ENCODE measurements at regions not wholly inside any gene's neighbourhood (a gene's known extent, or its start where the extent isn't known, plus 50 kb on each side); places are given as distances from the start of the nearest gene placed in this dataset.

- TF ChIP-seq, protein P1, sequence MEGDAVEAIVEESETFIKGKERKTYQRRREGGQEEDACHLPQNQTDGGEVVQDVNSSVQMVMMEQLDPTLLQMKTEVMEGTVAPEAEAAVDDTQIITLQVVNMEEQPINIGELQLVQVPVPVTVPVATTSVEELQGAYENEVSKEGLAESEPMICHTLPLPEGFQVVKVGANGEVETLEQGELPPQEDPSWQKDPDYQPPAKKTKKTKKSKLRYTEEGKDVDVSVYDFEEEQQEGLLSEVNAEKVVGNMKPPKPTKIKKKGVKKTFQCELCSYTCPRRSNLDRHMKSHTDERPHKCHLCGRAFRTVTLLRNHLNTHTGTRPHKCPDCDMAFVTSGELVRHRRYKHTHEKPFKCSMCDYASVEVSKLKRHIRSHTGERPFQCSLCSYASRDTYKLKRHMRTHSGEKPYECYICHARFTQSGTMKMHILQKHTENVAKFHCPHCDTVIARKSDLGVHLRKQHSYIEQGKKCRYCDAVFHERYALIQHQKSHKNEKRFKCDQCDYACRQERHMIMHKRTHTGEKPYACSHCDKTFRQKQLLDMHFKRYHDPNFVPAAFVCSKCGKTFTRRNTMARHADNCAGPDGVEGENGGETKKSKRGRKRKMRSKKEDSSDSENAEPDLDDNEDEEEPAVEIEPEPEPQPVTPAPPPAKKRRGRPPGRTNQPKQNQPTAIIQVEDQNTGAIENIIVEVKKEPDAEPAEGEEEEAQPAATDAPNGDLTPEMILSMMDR (IDR thresholded peaks at IDR 0.05; ENCODE audit: insufficient read depth, low read depth, low read length) = no peak
- TF ChIP-seq EZH2 (IDR thresholded peaks at IDR 0.05; ENCODE audit: insufficient read depth, low read length) = no peak
These were observed 337.7 kb downstream of the TMEM121 start for GRCh38 chr14:105864116-105864515.
